ENCODE measurements at regions not wholly inside any gene's neighbourhood (a gene's known extent, or its start where the extent isn't known, plus 50 kb on each side); places are given as distances from the start of the nearest gene placed in this dataset.

- H3K9me3 Mint-ChIP-seq: no peaks in the 10 kb centered on the region
- H3K27me3 Mint-ChIP-seq: peaks cover 3% of the 10 kb centered on the region
- H3K27ac Mint-ChIP-seq: no peak overlapping the region
- no peak overlapping the region for H3K4me3 Mint-ChIP-seq
- TF ChIP-seq CTCF (conservative IDR thresholded peaks at IDR 0.05): no peak
- H3K4me1 Mint-ChIP-seq (ENCODE audit: unreplicated experiment): no peaks in the 10 kb centered on the region
- no peak for DNase-seq (ENCODE audit: extremely low spot score, unreplicated experiment)
- no peaks in the 10 kb centered on the region for H3K36me3 Mint-ChIP-seq
These were observed 405.7 kb downstream of the FBXO15 start for GRCh38 chr18:73741946-73742345.

GRCh38 chr18:73739098-73739497, 408.5 kb downstream of the FBXO15 start:
- Mint-ChIP-seq H3K27me3 (peaks cover 3% of the 10 kb centered on the region), H3K27ac (no peak overlapping the region), H3K4me3 (no peak overlapping the region), H3K4me1 (ENCODE audit: unreplicated experiment) (no peaks in the 10 kb centered on the region), H3K36me3 (no peaks in the 10 kb centered on the region), H3K9me3 (no peaks in the 10 kb centered on the region)
- TF ChIP-seq CTCF (conservative IDR thresholded peaks at IDR 0.05): no peak
- no peak for DNase-seq (ENCODE audit: extremely low spot score, unreplicated experiment)

- no peak for TF ChIP-seq CTCF (conservative IDR thresholded peaks at IDR 0.05)
- no peaks in the 10 kb centered on the region for H3K27me3 Mint-ChIP-seq
- no peak overlapping the region for H3K27ac Mint-ChIP-seq
- no peaks in the 10 kb centered on the region for H3K36me3 Mint-ChIP-seq
- H3K9me3 Mint-ChIP-seq: no peaks in the 10 kb centered on the region
- no peaks in the 10 kb centered on the region for H3K4me1 Mint-ChIP-seq (ENCODE audit: unreplicated experiment)
- DNase-seq (ENCODE audit: extremely low spot score, unreplicated experiment): no peak
- H3K4me3 Mint-ChIP-seq: no peak overlapping the region
These were observed 409.6 kb downstream of the FBXO15 start for GRCh38 chr18:73737990-73738389.

- H3K9me3 Mint-ChIP-seq: peaks cover 3% of the 10 kb centered on the region
- H3K4me3 Mint-ChIP-seq: no peak overlapping the region
- peaks cover 7% of the 10 kb centered on the region for H3K27me3 Mint-ChIP-seq
- H3K4me1 Mint-ChIP-seq (ENCODE audit: unreplicated experiment): no peaks in the 10 kb centered on the region
- H3K36me3 Mint-ChIP-seq: no peaks in the 10 kb centered on the region
- DNase-seq (ENCODE audit: extremely low spot score, unreplicated experiment): no peak
- no peak for TF ChIP-seq CTCF (conservative IDR thresholded peaks at IDR 0.05)
- no peak overlapping the region for H3K27ac Mint-ChIP-seq
These were observed 411.8 kb downstream of the FBXO15 start for GRCh38 chr18:73735836-73736235.

- H3K4me3 Mint-ChIP-seq: no peak overlapping the region
- peaks cover 5% of the 10 kb centered on the region for H3K9me3 Mint-ChIP-seq
- TF ChIP-seq CTCF (conservative IDR thresholded peaks at IDR 0.05): no peak
- DNase-seq (ENCODE audit: extremely low spot score, unreplicated experiment): no peak
- no peaks in the 10 kb centered on the region for H3K4me1 Mint-ChIP-seq (ENCODE audit: unreplicated experiment)
- peaks cover 11% of the 10 kb centered on the region for H3K27me3 Mint-ChIP-seq
- H3K36me3 Mint-ChIP-seq: no peaks in the 10 kb centered on the region
- no peak overlapping the region for H3K27ac Mint-ChIP-seq
These were observed 413.8 kb downstream of the FBXO15 start for GRCh38 chr18:73733806-73734314.

- no peaks in the 10 kb centered on the region for H3K36me3 Mint-ChIP-seq
- H3K4me1 Mint-ChIP-seq (ENCODE audit: unreplicated experiment): no peaks in the 10 kb centered on the region
- peaks cover 12% of the 10 kb centered on the region for H3K27me3 Mint-ChIP-seq
- no peak for TF ChIP-seq CTCF (conservative IDR thresholded peaks at IDR 0.05)
- DNase-seq (ENCODE audit: extremely low spot score, unreplicated experiment): no peak
- H3K4me3 Mint-ChIP-seq: no peak overlapping the region
- H3K9me3 Mint-ChIP-seq: peaks cover 5% of the 10 kb centered on the region
- no peak overlapping the region for H3K27ac Mint-ChIP-seq
These were observed 414.3 kb downstream of the FBXO15 start for GRCh38 chr18:73733376-73733775.

Data from type B pancreatic cell (in vitro differentiated cells).